IMR-90 (cell line): ENCODE measurements at regions not wholly inside any gene's neighbourhood (a gene's known extent, or its start where the extent isn't known, plus 50 kb on each side); places are given as distances from the start of the nearest gene placed in this dataset.

Experiments used
- ATAC-seq: fragments of 200-7000 bp; cut with Tn5 transposase; 2 replicates; pipeline ENCODE4 v1.9.1; 2020; ENCODE audit warnings: low read depth, mild to moderate bottlenecking, moderate library complexity
- BruUV-seq: library from RNA; stranded (reverse); fragments of 400-500 nt; replicated peaks from 2 replicates; lab custom pipeline; 2021; lab: Mats Ljungman, UMichigan
- CTCF ChIA-PET: fragments of 300-600 bp; formaldehyde crosslinking; extraction: SDS; loops from one replicate; lab custom pipeline; 2021; ENCODE audit warnings: antibody characterized with exemption; lab: Yijun Ruan, JAX
- POLR2A ChIA-PET: fragments of 300-600 bp; sonication (Branson Sonifier 250); formaldehyde crosslinking; loops from one replicate; lab custom pipeline; 2022; ENCODE audit warnings: antibody characterized with exemption; ENCODE audit not compliant: unreplicated experiment; lab: Charles Lee
- DNase-seq: peaks from one replicate; pipeline ENCODE4 v3.0.0; 2013
- H2AFZ ChIP-seq: replicated peaks from 2 replicates; pipeline ENCODE3; 2013; ENCODE audit warnings: low read length, mild to moderate bottlenecking; ENCODE audit not compliant: poor library complexity
- H2AK5ac ChIP-seq: 2 replicates; pipeline ENCODE4 v1.6.1; 2013; ENCODE audit warnings: low read depth, low read length, inconsistent platforms
- H2AK9ac ChIP-seq: replicated peaks from 2 replicates; pipeline ENCODE3; 2013; ENCODE audit warnings: mild to moderate bottlenecking, low read depth, low read length, moderate library complexity; ENCODE audit not compliant: poor library complexity
- H2BK120ac ChIP-seq: 2 replicates; pipeline ENCODE4 v1.6.1; 2013; ENCODE audit warnings: low read depth, low read length, inconsistent platforms
- H2BK15ac ChIP-seq: 3 replicates; pipeline ENCODE4 v1.6.1; 2013; ENCODE audit warnings: low read depth, low read length, inconsistent platforms
- H2BK20ac ChIP-seq: 2 replicates; pipeline ENCODE4 v1.6.1; 2013; ENCODE audit warnings: low read depth, mild to moderate bottlenecking, inconsistent platforms, low read length, moderate library complexity
- H2BK5ac ChIP-seq: 2 replicates; pipeline ENCODE4 v1.6.1; 2013; ENCODE audit warnings: mild to moderate bottlenecking, low read depth, low read length, inconsistent platforms; ENCODE audit not compliant: poor library complexity, severe bottlenecking
- H3K14ac ChIP-seq: replicated peaks from 2 replicates; pipeline ENCODE4 v1.6.1; 2013; ENCODE audit warnings: low read depth, low read length, inconsistent platforms
- H3K18ac ChIP-seq: 2 replicates; pipeline ENCODE4 v1.6.1; 2013; ENCODE audit warnings: low read depth, low read length, control low read depth
- H3K23ac ChIP-seq: 2 replicates; pipeline ENCODE4 v1.6.1; 2013; ENCODE audit warnings: low read depth, low read length, inconsistent platforms
- H3K27ac ChIP-seq: 2 replicates; pipeline ENCODE4 v1.5.1; 2013; ENCODE audit warnings: mild to moderate bottlenecking, control low read depth, low read length; ENCODE audit not compliant: insufficient read depth
- H3K27me3 ChIP-seq: 2 replicates; pipeline ENCODE4 v1.6.1; 2013; ENCODE audit warnings: low read length; ENCODE audit not compliant: control insufficient read depth, insufficient read depth
- H3K36me3 ChIP-seq: 2 replicates; pipeline ENCODE4 v1.6.1; 2013; ENCODE audit warnings: low read length, mixed read lengths; ENCODE audit not compliant: control insufficient read depth, insufficient read depth
- H3K4ac ChIP-seq: 2 replicates; pipeline ENCODE4 v1.6.1; 2013; ENCODE audit warnings: low read depth, low read length, inconsistent platforms
- H3K4me1 ChIP-seq: 2 replicates; pipeline ENCODE4 v1.6.1; 2013; ENCODE audit warnings: low read length, mixed read lengths; ENCODE audit not compliant: control insufficient read depth, insufficient read depth
- H3K4me2 ChIP-seq: 2 replicates; pipeline ENCODE4 v1.6.1; 2013; ENCODE audit warnings: low read depth, mild to moderate bottlenecking, control low read depth, low read length, moderate library complexity
- H3K4me3 ChIP-seq: 2 replicates; pipeline ENCODE4 v1.5.1; 2013; ENCODE audit warnings: low read depth, mild to moderate bottlenecking, control low read depth, low read length, moderate library complexity; ENCODE audit not compliant: insufficient read depth
- H3K56ac ChIP-seq: 2 replicates; pipeline ENCODE4 v1.6.1; 2013; ENCODE audit warnings: low read length, inconsistent platforms; ENCODE audit not compliant: insufficient read depth; ENCODE audit errors: extremely low read depth
- H3K79me1 ChIP-seq, 2 experiments: 2 replicates each; pipeline ENCODE4 v1.6.1; 2013; ENCODE audit warnings: low read length in 2 of 2, inconsistent platforms in 1 of 2, low read depth in 1 of 2
- H3K9ac ChIP-seq: 2 replicates; pipeline ENCODE4 v1.6.1; 2013; ENCODE audit warnings: low read depth, low read length, control low read depth
- H3K9me1 ChIP-seq: 2 replicates; pipeline ENCODE4 v1.6.1; 2013; ENCODE audit warnings: low read length, inconsistent platforms; ENCODE audit not compliant: insufficient read depth
- H3K9me3 ChIP-seq: 2 replicates; pipeline ENCODE4 v1.6.1; 2013; ENCODE audit warnings: low read length; ENCODE audit not compliant: control insufficient read depth, insufficient read depth
- H4K20me1 ChIP-seq: 2 replicates; pipeline ENCODE4 v1.6.1; 2013; ENCODE audit warnings: low read length, inconsistent platforms; ENCODE audit not compliant: insufficient read depth
- H4K5ac ChIP-seq: 2 replicates; pipeline ENCODE4 v1.6.1; 2013; ENCODE audit warnings: mild to moderate bottlenecking, low read depth, low read length, control low read depth
- H4K8ac ChIP-seq, 2 experiments: 2 replicates each; pipeline ENCODE4 v1.6.1; 2013; ENCODE audit warnings: low read depth in 2 of 2, low read length in 2 of 2, control low read depth in 1 of 2, inconsistent platforms in 1 of 2
- H4K91ac ChIP-seq: 2 replicates; pipeline ENCODE4 v1.6.1; 2013; ENCODE audit warnings: low read depth, low read length, inconsistent platforms; ENCODE audit not compliant: insufficient read depth
- BHLHE40 ChIP-seq: fragments of 150-350 bp; IDR thresholded peaks from 2 replicates; pipeline ENCODE4 v1.6.1; 2016; ENCODE audit warnings: mild to moderate bottlenecking, low read depth, low read length
- CEBPB ChIP-seq: IDR thresholded peaks from 2 replicates; pipeline ENCODE4 v1.6.1; 2012; ENCODE audit warnings: low read depth, low read length, improper control_type of control experiment
- CHD1 ChIP-seq: IDR thresholded peaks from 2 replicates; pipeline ENCODE4 v1.6.1; 2012; ENCODE audit warnings: low read depth, low read length, improper control_type of control experiment
- FOS ChIP-seq: fragments of 150-350 bp; IDR thresholded peaks from 2 replicates; pipeline ENCODE4 v1.6.1; 2016; ENCODE audit warnings: low read depth, low read length
- MAFK ChIP-seq: IDR thresholded peaks from 2 replicates; pipeline ENCODE4 v1.6.1; 2012; ENCODE audit warnings: low read depth, low read length, improper control_type of control experiment
- MAZ ChIP-seq: IDR thresholded peaks from 2 replicates; pipeline ENCODE4 v1.6.1; 2012; ENCODE audit warnings: low read depth, mild to moderate bottlenecking, low read length, improper control_type of control experiment, moderate library complexity, borderline replicate concordance
- MXI1 ChIP-seq: IDR thresholded peaks from 2 replicates; pipeline ENCODE4 v1.6.1; 2012; ENCODE audit warnings: low read depth, mild to moderate bottlenecking, low read length, moderate library complexity, borderline replicate concordance
- NFE2L2 ChIP-seq: fragments of 150-350 bp; IDR thresholded peaks from 2 replicates; pipeline ENCODE4 v1.6.1; 2016; ENCODE audit warnings: low read depth, mild to moderate bottlenecking, low read length
- POLR2A ChIP-seq: IDR thresholded peaks from 2 replicates; pipeline ENCODE4 v1.6.1; 2012; ENCODE audit warnings: mild to moderate bottlenecking, low read depth, low read length
- RAD21 ChIP-seq: IDR thresholded peaks from 2 replicates; pipeline ENCODE4 v1.6.1; 2012; ENCODE audit warnings: low read length, improper control_type of control experiment
- RCOR1 ChIP-seq: IDR thresholded peaks from 2 replicates; pipeline ENCODE4 v1.6.1; 2012; ENCODE audit warnings: mild to moderate bottlenecking, low read length, improper control_type of control experiment; ENCODE audit not compliant: insufficient replicate concordance
- RFX5 ChIP-seq: IDR thresholded peaks from 2 replicates; pipeline ENCODE4 v1.8.0; 2012; ENCODE audit warnings: low read depth, mild to moderate bottlenecking, low read length, moderate library complexity
- SMC3 ChIP-seq: fragments of 150-350 bp; IDR thresholded peaks from 2 replicates; pipeline ENCODE4 v1.6.1; 2016; ENCODE audit warnings: low read depth, mild to moderate bottlenecking, antibody characterized with exemption, low read length, moderate library complexity
- WGBS, 2 experiments: methylation state at CpG; one replicate each; pipeline versions ENCODE4 v1.1.5 to v1.1.7; 2013; ENCODE audit warnings: missing lambda C conversion rate in 2 of 2; ENCODE audit not compliant: insufficient read length in 1 of 2; ENCODE audit errors: extremely low coverage in 2 of 2; 5-methylcytosine and 5-hydroxymethylcytosine counted together
- dilution Hi-C: fragments of 300-500 bp; cut with HindIII; formaldehyde crosslinking; loops from one replicate; pipeline ENCODE4 v1.14.3; 2018; ENCODE audit warnings: low sequenced_read_pairs; ENCODE audit not compliant: unreplicated experiment
- in situ Hi-C: fragments of 300-500 bp; cut with MboI; formaldehyde crosslinking; loops from 3 replicates; pipeline ENCODE4 v1.14.3; 2019; ENCODE audit warnings: low sequenced_read_pairs, inconsistent platforms, mixed read lengths
- intact Hi-C: fragments of 100-400 bp; cut with micrococcal nuclease; formaldehyde crosslinking; loops from 2 replicates; pipeline ENCODE4 v1.10.0; 2022
- TF ChIP-seq, protein P1 (sequence below): fragments of 150-350 bp; IDR thresholded peaks from 2 replicates; pipeline ENCODE4 v1.6.1; 2016; ENCODE audit warnings: low read depth, mild to moderate bottlenecking, low read length, moderate library complexity, borderline replicate concordance
- TF ChIP-seq, protein P2 (sequence below): fragments of 150-350 bp; IDR thresholded peaks from 2 replicates; pipeline ENCODE4 v1.6.1; 2017; ENCODE audit warnings: mild to moderate bottlenecking, antibody characterized with exemption, low read length, low read depth
- TF ChIP-seq, protein P3 (sequence below): conservative IDR thresholded peaks from 2 replicates; pipeline ENCODE4 v1.5.1; 2012; ENCODE audit warnings: mild to moderate bottlenecking, low read depth, low read length, improper control_type of control experiment

DNA sequence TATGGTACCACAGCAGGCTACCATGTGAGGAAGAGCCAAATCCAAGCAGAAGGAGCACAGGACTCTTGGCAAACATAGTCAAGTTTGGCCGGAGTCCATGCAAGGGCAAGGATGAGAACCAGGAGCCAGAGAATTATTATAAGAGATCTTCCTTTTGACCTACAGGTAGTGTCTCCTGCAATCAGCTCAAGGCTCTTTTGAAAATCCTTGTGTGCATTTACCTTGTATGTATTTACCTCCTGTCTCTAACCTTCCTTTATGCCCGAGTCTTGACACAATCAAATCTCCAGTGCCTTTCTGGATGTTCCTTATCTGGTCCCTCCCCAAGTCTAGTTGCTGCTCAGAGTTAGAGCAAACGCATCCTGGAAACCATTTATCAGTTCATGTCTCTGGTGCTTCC, 855.0 kb upstream of the CELF4 start:
- Histone ChIP-seq H4K8ac (no peak overlapping the region), H3K14ac (no peak overlapping the region), H3K23ac (no peak overlapping the region), H2AK9ac (no peak overlapping the region), H4K5ac (no peak overlapping the region), H4K20me1 (no peaks in the 10 kb centered on the region), H3K9me3 (peaks cover 10% of the 10 kb centered on the region; the same call in 1 of the 2 replicates), H3K36me3 (no peaks in the 10 kb centered on the region), H3K4me3 (no peak overlapping the region), H3K18ac (no peak overlapping the region), H2BK15ac (no peak overlapping the region), H3K4ac (no peak overlapping the region), H3K27ac (no peak overlapping the region), H2BK120ac (no peak overlapping the region), H3K4me1 (no peaks in the 10 kb centered on the region), H2AK5ac (no peak overlapping the region), H3K79me1 (no peaks in the 10 kb centered on the region), H3K4me2 (no peak overlapping the region), H4K91ac (no peak overlapping the region), H3K27me3 (no peaks in the 10 kb centered on the region), H3K56ac (no peak overlapping the region), H2AFZ (no peak overlapping the region), H3K9me1 (no peaks in the 10 kb centered on the region), H2BK20ac (no peak overlapping the region), H3K9ac (no peak overlapping the region), H2BK5ac (no peak overlapping the region)
- ATAC-seq (no peak), DNase-seq (no peak)
- in situ Hi-C loops, result no loop called here
- TF ChIP-seq, protein P1, sequence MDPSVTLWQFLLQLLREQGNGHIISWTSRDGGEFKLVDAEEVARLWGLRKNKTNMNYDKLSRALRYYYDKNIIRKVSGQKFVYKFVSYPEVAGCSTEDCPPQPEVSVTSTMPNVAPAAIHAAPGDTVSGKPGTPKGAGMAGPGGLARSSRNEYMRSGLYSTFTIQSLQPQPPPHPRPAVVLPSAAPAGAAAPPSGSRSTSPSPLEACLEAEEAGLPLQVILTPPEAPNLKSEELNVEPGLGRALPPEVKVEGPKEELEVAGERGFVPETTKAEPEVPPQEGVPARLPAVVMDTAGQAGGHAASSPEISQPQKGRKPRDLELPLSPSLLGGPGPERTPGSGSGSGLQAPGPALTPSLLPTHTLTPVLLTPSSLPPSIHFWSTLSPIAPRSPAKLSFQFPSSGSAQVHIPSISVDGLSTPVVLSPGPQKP, result no peak
- TF ChIP-seq BHLHE40 (no peak), FOS (no peak), RCOR1 (no peak), RAD21 (no peak), CEBPB (no peak), MAFK (no peak), POLR2A (no peak), CHD1 (no peak), NFE2L2 (no peak), MXI1 (no peak), MAZ (no peak), RFX5 (no peak), SMC3 (no peak)
- TF ChIP-seq, protein P2, sequence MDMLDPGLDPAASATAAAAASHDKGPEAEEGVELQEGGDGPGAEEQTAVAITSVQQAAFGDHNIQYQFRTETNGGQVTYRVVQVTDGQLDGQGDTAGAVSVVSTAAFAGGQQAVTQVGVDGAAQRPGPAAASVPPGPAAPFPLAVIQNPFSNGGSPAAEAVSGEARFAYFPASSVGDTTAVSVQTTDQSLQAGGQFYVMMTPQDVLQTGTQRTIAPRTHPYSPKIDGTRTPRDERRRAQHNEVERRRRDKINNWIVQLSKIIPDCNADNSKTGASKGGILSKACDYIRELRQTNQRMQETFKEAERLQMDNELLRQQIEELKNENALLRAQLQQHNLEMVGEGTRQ, result no peak
- TF ChIP-seq, protein P3, sequence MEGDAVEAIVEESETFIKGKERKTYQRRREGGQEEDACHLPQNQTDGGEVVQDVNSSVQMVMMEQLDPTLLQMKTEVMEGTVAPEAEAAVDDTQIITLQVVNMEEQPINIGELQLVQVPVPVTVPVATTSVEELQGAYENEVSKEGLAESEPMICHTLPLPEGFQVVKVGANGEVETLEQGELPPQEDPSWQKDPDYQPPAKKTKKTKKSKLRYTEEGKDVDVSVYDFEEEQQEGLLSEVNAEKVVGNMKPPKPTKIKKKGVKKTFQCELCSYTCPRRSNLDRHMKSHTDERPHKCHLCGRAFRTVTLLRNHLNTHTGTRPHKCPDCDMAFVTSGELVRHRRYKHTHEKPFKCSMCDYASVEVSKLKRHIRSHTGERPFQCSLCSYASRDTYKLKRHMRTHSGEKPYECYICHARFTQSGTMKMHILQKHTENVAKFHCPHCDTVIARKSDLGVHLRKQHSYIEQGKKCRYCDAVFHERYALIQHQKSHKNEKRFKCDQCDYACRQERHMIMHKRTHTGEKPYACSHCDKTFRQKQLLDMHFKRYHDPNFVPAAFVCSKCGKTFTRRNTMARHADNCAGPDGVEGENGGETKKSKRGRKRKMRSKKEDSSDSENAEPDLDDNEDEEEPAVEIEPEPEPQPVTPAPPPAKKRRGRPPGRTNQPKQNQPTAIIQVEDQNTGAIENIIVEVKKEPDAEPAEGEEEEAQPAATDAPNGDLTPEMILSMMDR, result no peak
- no TSS peak for BruUV-seq
- dilution Hi-C loops, result no loop called here
- ChIA-PET CTCF (no interaction called here), POLR2A (no interaction called here)
- intact Hi-C loops, result no loop called here
- WGBS, 2 experiments, result 0% methylated on average over 1 of the region's 3 CpGs; no CpG with 5 or more reads in 1 of the 2 experiments
